PC-3 (cell line): ENCODE measurements at regions not wholly inside any gene's neighbourhood (a gene's known extent, or its start where the extent isn't known, plus 50 kb on each side); places are given as distances from the start of the nearest gene placed in this dataset.

Experiments used
- ATAC-seq: fragments of 200-7000 bp; cut with Tn5 transposase; 2 replicates; pipeline ENCODE4 v1.9.1; 2020; ENCODE audit warnings: mild to moderate bottlenecking, moderate library complexity
- BruUV-seq: library from RNA; stranded (reverse); fragments of 400-500 nt; replicated peaks from 2 replicates; lab custom pipeline; 2021; lab: Mats Ljungman, UMichigan
- CTCF ChIA-PET: fragments of 300-600 bp; sonication (Branson Sonifier 250); formaldehyde crosslinking; loops from one replicate; lab custom pipeline; 2022; ENCODE audit warnings: antibody characterized with exemption; lab: Charles Lee
- POLR2A ChIA-PET: fragments of 300-600 bp; sonication (Branson Sonifier 250); formaldehyde crosslinking; loops from one replicate; lab custom pipeline; 2022; ENCODE audit warnings: antibody characterized with exemption; ENCODE audit not compliant: unreplicated experiment; lab: Charles Lee
- DNase-seq: peaks from one replicate; pipeline ENCODE4 v3.0.0-alpha.2; 2015
- H2AFZ ChIP-seq: fragments of 300-600 bp; sonication (generic); 2 replicates; pipeline ENCODE4 v1.6.0; 2016; ENCODE audit warnings: antibody characterized with exemption, low read length
- H3F3A ChIP-seq: fragments of 300-600 bp; sonication (generic); one replicate; pipeline ENCODE4 v1.6.0; 2017; ENCODE audit warnings: antibody characterized with exemption, low read length, control low read depth, mild to moderate bottlenecking; ENCODE audit not compliant: unreplicated experiment
- H3K27ac ChIP-seq: fragments of 300-600 bp; sonication (generic); 2 replicates; pipeline ENCODE4 v1.5.1; 2016; ENCODE audit warnings: mild to moderate bottlenecking, low read length
- H3K27me3 ChIP-seq: fragments of 300-600 bp; sonication (generic); 2 replicates; pipeline ENCODE4 v1.6.1; 2016; ENCODE audit warnings: low read length, mixed read lengths
- H3K36me3 ChIP-seq: fragments of 300-600 bp; sonication (generic); 2 replicates; pipeline ENCODE4 v1.6.1; 2016; ENCODE audit warnings: low read depth, mixed run types, low read length, mixed read lengths
- H3K4me1 ChIP-seq: fragments of 300-600 bp; sonication (generic); 2 replicates; pipeline ENCODE4 v1.5.1; 2016; ENCODE audit warnings: low read length; ENCODE audit not compliant: insufficient read depth
- H3K4me2 ChIP-seq: fragments of 300-600 bp; sonication (generic); 2 replicates; pipeline ENCODE4 v1.6.0; 2016; ENCODE audit warnings: low read length
- H3K4me3 ChIP-seq: fragments of 300-600 bp; sonication (generic); 2 replicates; pipeline ENCODE4 v1.5.1; 2016; ENCODE audit warnings: mild to moderate bottlenecking, low read length, mixed read lengths
- H3K79me2 ChIP-seq: fragments of 300-600 bp; sonication (generic); 2 replicates; pipeline ENCODE4 v1.6.1; 2017; ENCODE audit warnings: low read length, mixed read lengths
- H3K9ac ChIP-seq: fragments of 300-600 bp; sonication (generic); 2 replicates; pipeline ENCODE4 v1.6.0; 2016; ENCODE audit warnings: mild to moderate bottlenecking, low read length
- H3K9me2 ChIP-seq: fragments of 300-600 bp; sonication (generic); replicated peaks from 2 replicates; pipeline ENCODE4 v1.6.1; 2016; ENCODE audit warnings: mixed run types, low read length, mixed read lengths
- H3K9me3 ChIP-seq: fragments of 300-600 bp; sonication (generic); 2 replicates; pipeline ENCODE4 v1.6.1; 2016; ENCODE audit warnings: low read length, mixed read lengths
- H4K20me1 ChIP-seq: fragments of 300-600 bp; sonication (generic); 2 replicates; pipeline ENCODE4 v1.6.1; 2016; ENCODE audit warnings: low read length, mixed read lengths
- CTCF ChIP-seq: fragments of 300-600 bp; sonication (generic); conservative IDR thresholded peaks from 2 replicates; pipeline ENCODE4 v1.5.1; 2017; ENCODE audit warnings: antibody characterized with exemption, low read depth, mild to moderate bottlenecking, low read length
- EZH2 ChIP-seq: fragments of 300-600 bp; sonication (generic); IDR thresholded peaks from one replicate; pipeline ENCODE4 v1.6.1; 2017; ENCODE audit warnings: antibody characterized with exemption, mild to moderate bottlenecking, low read length; ENCODE audit not compliant: unreplicated experiment
- EZH2phosphoT487 ChIP-seq: fragments of 300-600 bp; sonication (generic); IDR thresholded peaks from 2 replicates; pipeline ENCODE4 v1.6.1; 2018; ENCODE audit warnings: mild to moderate bottlenecking, antibody characterized with exemption, low read length, borderline replicate concordance
- intact Hi-C: fragments of 100-400 bp; cut with micrococcal nuclease; formaldehyde crosslinking; loops from 2 replicates; pipeline ENCODE4 v1.9.0; 2023

DNA sequence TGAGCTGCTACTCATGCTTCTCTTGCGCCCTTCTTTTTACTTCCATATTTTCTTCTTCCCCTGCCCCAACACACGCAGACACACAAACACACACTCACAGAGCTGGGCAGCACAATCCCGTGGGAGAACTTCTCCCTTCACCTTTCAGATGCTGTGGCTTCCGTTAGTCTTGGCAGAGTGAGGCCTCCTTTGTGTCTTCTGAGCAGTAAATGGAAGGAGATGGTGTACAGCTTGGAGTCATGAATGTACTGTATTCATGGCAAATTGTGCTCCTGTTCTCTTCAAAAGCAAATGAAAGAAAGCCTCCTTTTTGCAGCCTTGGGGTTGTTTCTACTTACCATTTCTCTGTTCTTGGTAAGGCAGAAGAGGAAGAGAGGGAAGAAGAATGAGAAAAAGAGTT lies 456.6 kb upstream of the TLE4 start:
- H3K9me3 ChIP-seq = no peaks in the 10 kb centered on the region
- intact Hi-C loops = no loop called here

DNA sequence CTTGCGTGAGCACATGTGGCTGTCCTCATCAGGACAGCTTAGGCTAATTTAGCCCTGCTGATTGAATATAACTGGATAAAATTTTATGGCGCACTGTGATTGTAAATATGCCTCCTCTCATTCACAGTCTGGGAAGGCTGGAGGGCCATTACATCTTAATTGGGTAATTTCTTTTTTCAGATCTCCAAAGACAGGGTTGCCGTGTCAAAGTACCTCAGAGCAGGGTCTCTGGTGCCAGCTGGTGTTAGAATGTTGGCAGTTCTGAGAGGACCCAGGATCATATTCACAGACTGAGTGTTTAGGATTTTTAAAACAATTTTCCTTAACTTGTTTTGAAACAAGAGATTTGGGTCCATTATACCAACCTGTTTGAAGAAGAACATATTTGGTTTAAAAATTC lies 455.7 kb upstream of the TLE4 start:
- CTCF ChIA-PET = no interaction called here
- no TSS peak for BruUV-seq

More for the DNA sequence above, 456.6 kb upstream of the TLE4 start:
- no peaks in the 10 kb centered on the region for H3K9me2 ChIP-seq
- H3K79me2 ChIP-seq = no peaks in the 10 kb centered on the region
- no peaks in the 10 kb centered on the region for H3K36me3 ChIP-seq
- CTCF ChIA-PET = no interaction called here
- no peaks in the 10 kb centered on the region for H3K4me1 ChIP-seq
- no peaks in the 10 kb centered on the region for H3K27me3 ChIP-seq
- TF ChIP-seq EZH2 (no peak), CTCF (no peak), EZH2phosphoT487 (no peak)
- no peak overlapping the region for H3K9ac ChIP-seq
- no peaks in the 10 kb centered on the region for H4K20me1 ChIP-seq
- no peak for DNase-seq
- POLR2A ChIA-PET = no interaction called here
- H3F3A ChIP-seq = no peaks in the 10 kb centered on the region
- H3K27ac ChIP-seq = no peak overlapping the region
- ATAC-seq = no peak
- no TSS peak for BruUV-seq
- H2AFZ ChIP-seq = no peak overlapping the region
- H3K4me2 ChIP-seq = no peak overlapping the region
- no peak overlapping the region for H3K4me3 ChIP-seq

More for the DNA sequence above, 455.7 kb upstream of the TLE4 start:
- H3K27ac ChIP-seq = no peak overlapping the region
- H3K4me2 ChIP-seq = no peak overlapping the region
- no peak for DNase-seq
- intact Hi-C loops = no loop called here
- POLR2A ChIA-PET = no interaction called here
- no peak for TF ChIP-seq CTCF
- no peak for TF ChIP-seq EZH2phosphoT487
- TF ChIP-seq EZH2 = no peak
- H4K20me1 ChIP-seq = no peaks in the 10 kb centered on the region
- H3K36me3 ChIP-seq = no peaks in the 10 kb centered on the region
- H3K9me2 ChIP-seq = no peaks in the 10 kb centered on the region
- H3K4me3 ChIP-seq = no peak overlapping the region
- no peak overlapping the region for H2AFZ ChIP-seq
- no peaks in the 10 kb centered on the region for H3K27me3 ChIP-seq
- no peaks in the 10 kb centered on the region for H3K9me3 ChIP-seq
- no peak for ATAC-seq
- H3K79me2 ChIP-seq = no peaks in the 10 kb centered on the region
- H3F3A ChIP-seq = no peaks in the 10 kb centered on the region
- no peaks in the 10 kb centered on the region for H3K4me1 ChIP-seq
- H3K9ac ChIP-seq = no peak overlapping the region
